ENCODE measurements at regions not wholly inside any gene's neighbourhood (a gene's known extent, or its start where the extent isn't known, plus 50 kb on each side); places are given as distances from the start of the nearest gene placed in this dataset.

DNA sequence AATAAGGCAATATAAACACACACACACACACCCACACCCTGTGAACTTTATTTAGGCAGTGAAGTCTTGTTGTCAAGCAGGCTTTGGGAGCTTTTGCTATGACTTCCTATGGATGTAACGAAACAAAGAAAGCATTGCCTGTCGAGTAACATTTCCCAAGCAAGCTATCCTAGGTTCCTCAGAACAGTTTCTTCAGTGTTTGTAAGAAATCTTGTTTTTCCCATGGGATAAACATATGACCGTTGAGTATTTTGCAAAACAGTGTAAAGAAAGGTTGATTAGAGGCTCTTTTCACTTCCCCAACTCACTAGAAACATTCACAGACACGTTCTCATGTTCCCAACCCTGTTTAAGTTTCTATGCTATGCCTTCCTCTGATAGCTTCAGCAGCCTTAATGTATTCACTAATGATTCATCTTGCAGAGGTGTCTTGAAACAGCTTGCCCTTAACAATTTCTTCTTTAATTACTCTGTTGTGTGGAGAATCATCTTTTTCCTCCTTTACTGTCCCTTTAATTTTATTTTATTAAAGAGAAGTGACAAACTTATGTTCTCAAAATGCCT lies 1947.1 kb upstream of the TENM3 start:
- TF ChIP-seq, protein P1, sequence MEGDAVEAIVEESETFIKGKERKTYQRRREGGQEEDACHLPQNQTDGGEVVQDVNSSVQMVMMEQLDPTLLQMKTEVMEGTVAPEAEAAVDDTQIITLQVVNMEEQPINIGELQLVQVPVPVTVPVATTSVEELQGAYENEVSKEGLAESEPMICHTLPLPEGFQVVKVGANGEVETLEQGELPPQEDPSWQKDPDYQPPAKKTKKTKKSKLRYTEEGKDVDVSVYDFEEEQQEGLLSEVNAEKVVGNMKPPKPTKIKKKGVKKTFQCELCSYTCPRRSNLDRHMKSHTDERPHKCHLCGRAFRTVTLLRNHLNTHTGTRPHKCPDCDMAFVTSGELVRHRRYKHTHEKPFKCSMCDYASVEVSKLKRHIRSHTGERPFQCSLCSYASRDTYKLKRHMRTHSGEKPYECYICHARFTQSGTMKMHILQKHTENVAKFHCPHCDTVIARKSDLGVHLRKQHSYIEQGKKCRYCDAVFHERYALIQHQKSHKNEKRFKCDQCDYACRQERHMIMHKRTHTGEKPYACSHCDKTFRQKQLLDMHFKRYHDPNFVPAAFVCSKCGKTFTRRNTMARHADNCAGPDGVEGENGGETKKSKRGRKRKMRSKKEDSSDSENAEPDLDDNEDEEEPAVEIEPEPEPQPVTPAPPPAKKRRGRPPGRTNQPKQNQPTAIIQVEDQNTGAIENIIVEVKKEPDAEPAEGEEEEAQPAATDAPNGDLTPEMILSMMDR (conservative IDR thresholded peaks at IDR 0.05) = no peak
- TF ChIP-seq ZFX (IDR thresholded peaks at IDR 0.05) = no peak

All from C4-2B (cell line).